ENCODE measurements at regions not wholly inside any gene's neighbourhood (a gene's known extent, or its start where the extent isn't known, plus 50 kb on each side); places are given as distances from the start of the nearest gene placed in this dataset.

- POLR2A ChIA-PET, result no interaction called here
- H2AFZ ChIP-seq (ENCODE audit: low read depth, low read length, poor library complexity, severe bottlenecking), result no peak overlapping the region
Measured at GRCh38 chr2:67877301-67877700, 185.5 kb downstream of the C1D start.

More at GRCh38 chr2:67877301-67877700, 185.5 kb downstream of the C1D start:
- Histone ChIP-seq H3K9me2 (ENCODE audit: insufficient read depth) (no peaks in the 10 kb centered on the region), H3K27ac (ENCODE audit: low read depth, low read length) (no peak overlapping the region), H4K20me1 (ENCODE audit: insufficient read depth) (no peaks in the 10 kb centered on the region), H3K4me3 (replicated peaks in 1 of 2; ENCODE audit: low read depth in 1 of 2, low read length in 2 of 2) (no peak overlapping the region), H3K27me3 (ENCODE audit: insufficient read depth, low read length) (peaks cover 6% of the 10 kb centered on the region; the same call in 1 of the 2 replicates), H3K36me3 (ENCODE audit: control insufficient read depth in 1 of 2, insufficient read depth in 2 of 2, low read length in 2 of 2) (no peaks in the 10 kb centered on the region), H3K9me3 (ENCODE audit: control insufficient read depth in 1 of 2, insufficient read depth in 1 of 2, low read depth in 1 of 2, low read length in 2 of 2) (no peaks in the 10 kb centered on the region), H3K4me1 (ENCODE audit: control insufficient read depth in 1 of 2, insufficient read depth in 2 of 2, low read length in 2 of 2) (peaks cover 0 to under 1% of the 10 kb centered on the region in 2 experiments; a peak in 1 of 4 replicates), H3K4me2 (ENCODE audit: low read length) (no peak overlapping the region), H3K9ac (ENCODE audit: low read length) (no peak overlapping the region), H3K79me2 (ENCODE audit: insufficient read depth, low read length) (no peaks in the 10 kb centered on the region)
- TF ChIP-seq ZBTB33 (IDR thresholded peaks at IDR 0.05; ENCODE audit: extremely low read depth, insufficient replicate concordance, low read length) (no peak), YY1 (IDR thresholded peaks at IDR 0.05; ENCODE audit: extremely low read depth, insufficient replicate concordance, low read depth, low read length) (no peak), POLR2AphosphoS5 (IDR thresholded peaks at IDR 0.05; ENCODE audit: low read depth, low read length) (no peak), SIN3A (IDR thresholded peaks at IDR 0.05; ENCODE audit: low read depth) (no peak), JUND (IDR thresholded peaks at IDR 0.05) (no peak), MAX (IDR thresholded peaks at IDR 0.05) (no peak), CBX3 (IDR thresholded peaks at IDR 0.05; ENCODE audit: low read depth) (no peak), EGR1 (IDR thresholded peaks at IDR 0.05; ENCODE audit: low read depth) (no peak), CEBPB (IDR thresholded peaks at IDR 0.05; ENCODE audit: low read depth) (no peak), REST (IDR thresholded peaks at IDR 0.05; ENCODE audit: low read depth) (no peak), POLR2A (IDR thresholded peaks at IDR 0.05; ENCODE audit: borderline replicate concordance, extremely low read depth, insufficient read depth, insufficient read length) (no peak)
- ATAC-seq (no peak), DNase-seq (ENCODE audit: low read depth, low spot score) (no peak)
- RAD21 ChIA-PET (ENCODE audit: low non-redundant PET in 1 of 2, low total read pairs in 2 of 2, uncharacterized antibody in 2 of 2, unreplicated experiment in 2 of 2), result no interaction called here
- CTCF ChIA-PET, result no interaction called here
- no TSS peak for BruUV-seq (replicated peaks)
- intact Hi-C loops (cut with micrococcal nuclease), result no loop called here

All from HCT116 (cell line).